ENCODE measurements at regions not wholly inside any gene's neighbourhood (a gene's known extent, or its start where the extent isn't known, plus 50 kb on each side); places are given as distances from the start of the nearest gene placed in this dataset.

DNA sequence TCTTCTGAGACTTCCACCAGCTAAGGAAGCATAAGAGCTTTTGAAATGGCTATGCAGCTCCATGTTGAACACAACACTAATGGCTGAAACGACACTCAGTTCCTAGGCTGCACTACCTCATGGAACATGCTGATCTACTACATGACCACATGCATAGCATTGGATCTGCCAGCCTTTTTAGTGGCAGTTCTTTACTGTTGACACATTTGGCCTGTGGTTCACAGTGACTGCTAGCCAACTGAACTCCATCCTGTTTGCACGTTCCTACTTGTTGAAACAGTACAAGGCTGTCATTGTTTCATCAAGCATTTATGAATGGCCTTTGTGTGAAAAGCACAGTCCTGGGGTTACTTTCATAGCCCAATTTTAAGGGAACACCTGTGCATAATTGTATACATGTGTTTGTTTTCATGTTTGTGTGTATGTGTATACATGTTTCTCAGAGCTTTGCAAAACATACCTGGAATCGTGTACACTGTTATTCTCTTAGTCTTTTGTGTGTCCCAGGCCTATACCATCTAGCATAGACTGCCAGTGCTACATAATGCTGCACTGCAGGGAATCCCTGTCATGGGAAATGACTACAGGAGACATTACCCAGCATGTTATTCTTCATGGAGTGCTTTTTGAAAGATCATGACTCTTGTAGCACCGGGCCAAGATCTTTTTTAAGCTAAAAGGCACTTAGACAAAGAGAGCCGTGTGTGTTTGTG, 179.6 kb upstream of the ESRRG start:
- no peak for TF ChIP-seq POLR2AphosphoS5 (IDR thresholded peaks at IDR 0.05; ENCODE audit: low read depth, low read length)
- TF ChIP-seq TAF1 (IDR thresholded peaks at IDR 0.05; ENCODE audit: borderline replicate concordance, low read depth, low read length), result no peak
- TF ChIP-seq POLR2A (IDR thresholded peaks at IDR 0.05; ENCODE audit: low read depth, low read length), result no peak
- FAIRE-seq, result no peak
- no peak for DNase-seq (ENCODE audit: insufficient read length)

DNA sequence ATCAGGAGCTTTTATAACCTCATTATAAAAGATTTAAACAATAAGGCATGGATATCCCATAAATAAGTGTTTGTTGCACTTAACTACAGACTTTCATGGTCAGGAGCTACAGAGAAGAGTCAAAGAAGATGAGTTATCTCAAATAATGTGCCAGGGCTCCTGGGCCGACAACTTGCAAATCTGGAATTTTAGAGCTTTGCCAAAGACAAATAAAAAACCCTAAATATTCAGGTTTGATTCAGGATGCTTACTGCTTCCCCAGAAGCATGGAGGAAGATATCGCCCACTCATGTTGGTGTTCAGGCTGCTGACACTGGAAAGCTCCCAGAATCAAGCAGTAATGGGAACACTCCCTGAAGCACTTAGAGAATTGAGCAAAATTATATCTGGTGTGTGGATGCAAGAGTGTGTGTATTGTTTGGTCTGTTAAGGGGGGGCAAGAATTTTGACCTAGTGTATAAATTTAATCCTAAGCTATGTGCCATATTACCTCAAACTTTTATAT, 176.9 kb upstream of the ESRRG start:
- no peak for DNase-seq (ENCODE audit: insufficient read length)
- TF ChIP-seq POLR2A (IDR thresholded peaks at IDR 0.05; ENCODE audit: low read depth, low read length) (no peak), TAF1 (IDR thresholded peaks at IDR 0.05; ENCODE audit: borderline replicate concordance, low read depth, low read length) (no peak), POLR2AphosphoS5 (IDR thresholded peaks at IDR 0.05; ENCODE audit: low read depth, low read length) (no peak)
- no peak for FAIRE-seq

DNA sequence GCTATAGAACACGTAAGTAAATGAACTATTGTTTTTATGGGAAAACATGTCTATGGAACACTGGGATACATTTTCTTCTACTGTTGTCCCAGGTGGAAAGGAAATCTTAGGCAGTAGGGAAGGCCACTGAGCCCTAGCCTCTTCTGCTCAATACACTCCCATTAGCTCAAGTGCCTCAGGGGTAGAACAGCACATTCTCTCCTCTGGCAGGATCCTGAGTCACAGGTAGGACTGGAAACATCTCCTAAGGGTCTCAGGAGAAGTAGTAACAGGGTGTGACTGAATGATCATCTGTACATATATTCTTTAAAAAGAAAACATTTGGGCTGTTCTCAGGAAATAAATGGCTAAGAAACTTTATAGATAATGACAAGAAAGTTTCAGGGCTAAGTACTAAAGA, 175.6 kb upstream of the ESRRG start:
- DNase-seq (ENCODE audit: insufficient read length) (no peak), FAIRE-seq (no peak)
- no peak for TF ChIP-seq TAF1 (IDR thresholded peaks at IDR 0.05; ENCODE audit: borderline replicate concordance, low read depth, low read length)
- no peak for TF ChIP-seq POLR2AphosphoS5 (IDR thresholded peaks at IDR 0.05; ENCODE audit: low read depth, low read length)
- TF ChIP-seq POLR2A (IDR thresholded peaks at IDR 0.05; ENCODE audit: low read depth, low read length), result no peak

DNA sequence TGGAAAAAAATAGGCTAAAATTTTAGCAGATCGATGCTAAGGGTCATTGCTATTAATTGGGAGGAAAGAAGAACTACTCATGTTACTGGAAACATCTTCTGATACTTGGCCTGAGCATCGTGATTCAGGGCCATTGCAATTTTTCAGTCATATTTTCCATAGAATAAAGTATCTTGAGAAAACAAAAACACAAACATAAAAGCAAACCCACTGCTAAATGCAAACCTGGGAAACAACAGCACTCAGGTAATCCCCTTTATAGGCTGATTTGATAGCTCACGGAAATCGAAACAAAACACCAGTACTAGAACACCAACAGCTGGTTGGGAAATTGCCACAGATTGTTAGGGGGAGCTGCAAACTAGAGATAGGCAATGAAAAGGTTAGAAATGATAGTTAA, 172.9 kb upstream of the ESRRG start:
- DNase-seq (ENCODE audit: insufficient read length) (no peak), FAIRE-seq (no peak)
- TF ChIP-seq POLR2AphosphoS5 (IDR thresholded peaks at IDR 0.05; ENCODE audit: low read depth, low read length) (no peak), TAF1 (IDR thresholded peaks at IDR 0.05; ENCODE audit: borderline replicate concordance, low read depth, low read length) (no peak), POLR2A (IDR thresholded peaks at IDR 0.05; ENCODE audit: low read depth, low read length) (no peak)

DNA sequence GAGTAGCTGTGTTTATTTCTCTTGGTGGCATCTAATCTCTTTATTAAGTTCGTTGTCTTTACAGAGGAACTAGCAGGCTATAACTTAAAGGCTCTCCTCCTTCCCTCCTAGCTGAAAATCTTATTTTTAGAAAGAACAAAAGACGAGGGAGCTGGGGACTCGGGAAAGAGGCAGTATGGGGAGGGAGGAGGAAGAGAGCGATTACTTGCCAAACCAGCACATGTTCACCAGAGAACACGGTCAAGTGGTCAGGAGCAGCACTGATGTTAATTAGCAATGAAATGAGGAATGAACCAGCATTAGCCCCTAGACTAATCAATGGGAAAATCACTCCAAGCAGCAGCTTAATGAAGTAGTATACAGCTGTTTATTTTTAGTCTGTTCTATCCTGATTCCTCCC, 171.3 kb upstream of the ESRRG start:
- TF ChIP-seq TAF1 (IDR thresholded peaks at IDR 0.05; ENCODE audit: borderline replicate concordance, low read depth, low read length), result no peak
- TF ChIP-seq POLR2A (IDR thresholded peaks at IDR 0.05; ENCODE audit: low read depth, low read length), result no peak
- TF ChIP-seq POLR2AphosphoS5 (IDR thresholded peaks at IDR 0.05; ENCODE audit: low read depth, low read length), result no peak
- DNase-seq (ENCODE audit: insufficient read length) (no peak), FAIRE-seq (no peak)

DNA sequence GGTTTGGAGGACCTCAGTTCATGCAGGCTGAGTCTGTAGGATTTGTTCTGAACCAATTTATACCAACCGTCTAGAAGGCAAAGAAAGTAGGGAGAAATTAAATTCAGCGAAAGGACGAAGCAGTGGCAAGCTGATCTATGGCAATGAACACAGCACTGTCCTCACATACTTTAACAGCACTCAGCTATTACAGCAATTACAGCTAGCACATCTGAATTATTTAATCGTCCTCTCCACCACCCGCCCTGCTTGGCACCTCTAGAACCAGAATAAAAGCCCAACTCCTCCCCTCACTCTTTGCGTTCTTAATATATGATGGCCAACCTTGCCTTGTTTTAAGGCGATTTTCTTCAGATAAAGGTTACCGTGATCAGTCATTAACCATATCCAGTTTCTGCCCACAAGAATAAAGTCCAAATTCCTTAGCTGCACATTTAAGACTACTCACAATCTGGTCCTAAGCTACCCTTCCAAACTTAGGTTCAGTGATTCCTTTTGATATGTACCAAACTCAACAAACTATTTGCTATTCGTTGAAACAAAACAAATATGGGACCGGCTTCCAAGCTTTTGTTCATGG, 169.4 kb upstream of the ESRRG start:
- TF ChIP-seq TAF1 (IDR thresholded peaks at IDR 0.05; ENCODE audit: borderline replicate concordance, low read depth, low read length), result no peak
- TF ChIP-seq POLR2A (IDR thresholded peaks at IDR 0.05; ENCODE audit: low read depth, low read length), result no peak
- TF ChIP-seq POLR2AphosphoS5 (IDR thresholded peaks at IDR 0.05; ENCODE audit: low read depth, low read length), result no peak
- FAIRE-seq, result no peak
- DNase-seq (ENCODE audit: insufficient read length), result no peak

DNA sequence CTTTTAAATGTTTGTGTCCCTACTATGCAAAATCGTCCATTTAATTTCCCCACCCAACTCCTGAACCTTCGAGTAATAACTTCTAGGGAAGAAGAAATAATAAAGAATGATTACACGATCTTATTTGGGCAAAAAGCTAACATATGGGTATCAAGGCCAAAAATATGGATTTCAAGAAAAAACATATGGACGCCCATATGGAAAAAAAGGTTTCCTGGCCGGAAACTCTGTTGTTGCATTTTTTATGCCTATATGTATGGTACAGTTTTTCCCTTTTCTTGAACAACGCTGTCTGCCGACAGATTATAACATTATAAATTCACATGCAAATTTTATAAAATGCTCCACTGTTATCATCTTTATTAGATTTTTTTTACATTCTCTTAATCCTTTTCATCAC, 167.6 kb upstream of the ESRRG start:
- TF ChIP-seq POLR2AphosphoS5 (IDR thresholded peaks at IDR 0.05; ENCODE audit: low read depth, low read length), result no peak
- no peak for FAIRE-seq
- no peak for DNase-seq (ENCODE audit: insufficient read length)

DNA sequence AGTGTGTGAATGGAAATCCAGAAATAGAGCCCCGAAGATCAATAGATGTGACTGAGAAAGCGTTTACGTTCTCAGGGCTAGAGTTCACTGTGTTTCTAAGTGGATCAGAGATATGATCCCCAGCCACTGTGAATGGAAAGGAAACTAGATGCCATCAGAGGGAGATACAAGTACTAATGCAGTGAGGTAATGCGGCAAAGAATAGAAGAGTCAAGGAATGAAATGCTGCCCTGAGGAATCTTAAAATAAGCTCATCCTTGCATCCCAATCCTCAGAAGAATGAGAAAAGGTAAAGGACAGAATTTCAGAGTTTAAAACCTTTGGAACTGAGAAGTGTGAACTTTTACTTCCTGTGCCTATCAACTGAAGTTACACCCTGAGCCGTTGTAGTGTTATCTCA, 165.5 kb upstream of the ESRRG start:
- TF ChIP-seq TAF1 (IDR thresholded peaks at IDR 0.05; ENCODE audit: borderline replicate concordance, low read depth, low read length) (no peak), POLR2AphosphoS5 (IDR thresholded peaks at IDR 0.05; ENCODE audit: low read depth, low read length) (no peak), POLR2A (IDR thresholded peaks at IDR 0.05; ENCODE audit: low read depth, low read length) (no peak)
- no peak for FAIRE-seq
- no peak for DNase-seq (ENCODE audit: insufficient read length)

DNA sequence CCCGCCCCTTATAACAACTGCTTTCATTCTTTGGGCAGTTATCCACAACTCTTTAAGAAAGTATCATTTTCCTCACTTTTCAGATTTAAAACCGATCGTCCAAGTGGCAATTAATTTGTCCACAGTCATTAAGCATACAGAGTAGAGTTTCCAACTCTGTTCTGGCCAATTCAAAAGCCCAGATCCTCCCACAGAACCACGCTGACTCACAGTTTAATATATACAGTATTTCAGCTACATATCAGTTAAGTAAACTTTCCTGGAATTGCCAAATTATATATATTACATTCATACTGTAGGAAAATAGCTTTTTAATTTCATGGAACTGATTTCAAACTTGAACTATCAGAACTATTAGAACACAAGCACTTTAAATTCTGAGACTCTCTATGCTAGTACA, 163.8 kb upstream of the ESRRG start:
- DNase-seq (ENCODE audit: insufficient read length) (no peak), FAIRE-seq (no peak)
- no peak for TF ChIP-seq POLR2A (IDR thresholded peaks at IDR 0.05; ENCODE audit: low read depth, low read length)
- TF ChIP-seq POLR2AphosphoS5 (IDR thresholded peaks at IDR 0.05; ENCODE audit: low read depth, low read length), result no peak

DNA sequence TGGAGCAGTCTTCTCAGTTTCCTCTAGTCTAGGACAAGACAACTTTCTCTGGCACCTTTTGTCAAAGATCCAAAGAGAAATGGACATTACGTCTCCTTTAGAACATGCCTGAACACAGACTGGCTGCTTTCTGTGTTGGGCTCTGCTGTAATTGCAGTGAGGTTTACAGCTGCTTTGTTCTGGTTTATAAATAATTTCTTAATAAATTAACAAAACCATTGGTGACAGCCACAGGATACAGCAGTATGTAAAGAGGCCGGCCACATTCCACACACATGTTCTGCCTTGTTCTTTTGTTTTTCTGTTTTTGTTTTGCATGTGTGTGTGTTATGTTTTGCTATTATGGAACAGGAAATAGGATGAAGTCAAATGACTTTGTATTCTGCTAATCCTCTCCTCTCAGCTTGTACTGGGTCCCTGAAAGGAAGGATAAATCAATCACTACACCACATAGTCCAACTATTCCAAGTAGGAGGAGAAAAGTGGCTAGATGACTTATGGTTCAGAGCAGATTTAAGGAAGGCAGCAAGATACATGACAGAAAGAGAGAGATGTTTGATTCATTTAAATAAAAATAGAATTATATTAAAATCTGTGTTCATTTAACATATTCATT, 161.5 kb upstream of the ESRRG start:
- TF ChIP-seq TAF1 (IDR thresholded peaks at IDR 0.05; ENCODE audit: borderline replicate concordance, low read depth, low read length) (no peak), POLR2A (IDR thresholded peaks at IDR 0.05; ENCODE audit: low read depth, low read length) (no peak), POLR2AphosphoS5 (IDR thresholded peaks at IDR 0.05; ENCODE audit: low read depth, low read length) (no peak)
- no peak for FAIRE-seq
- DNase-seq (ENCODE audit: insufficient read length), result no peak

DNA sequence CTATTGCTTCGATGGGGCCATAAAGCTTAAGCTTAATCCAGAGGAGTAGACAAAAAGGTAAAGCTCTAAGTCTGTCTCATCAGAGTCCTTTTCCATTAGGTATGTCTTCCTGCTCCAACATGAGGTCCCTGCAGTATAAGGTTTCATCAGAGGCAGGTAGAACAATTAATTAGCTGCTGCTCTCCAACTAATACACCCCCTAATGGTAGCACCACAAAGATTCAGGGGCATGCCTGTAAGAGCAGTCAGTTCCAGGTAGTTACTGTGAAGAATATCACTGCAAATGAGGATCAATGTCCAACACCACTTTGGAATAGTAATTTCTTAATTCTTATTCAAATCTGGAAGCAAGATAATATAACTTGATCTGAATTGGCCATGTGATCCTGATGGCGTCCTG, 160.3 kb upstream of the ESRRG start:
- TF ChIP-seq POLR2AphosphoS5 (IDR thresholded peaks at IDR 0.05; ENCODE audit: low read depth, low read length) (no peak), POLR2A (IDR thresholded peaks at IDR 0.05; ENCODE audit: low read depth, low read length) (no peak), TAF1 (IDR thresholded peaks at IDR 0.05; ENCODE audit: borderline replicate concordance, low read depth, low read length) (no peak)
- DNase-seq (ENCODE audit: insufficient read length) (no peak), FAIRE-seq (no peak)

DNA sequence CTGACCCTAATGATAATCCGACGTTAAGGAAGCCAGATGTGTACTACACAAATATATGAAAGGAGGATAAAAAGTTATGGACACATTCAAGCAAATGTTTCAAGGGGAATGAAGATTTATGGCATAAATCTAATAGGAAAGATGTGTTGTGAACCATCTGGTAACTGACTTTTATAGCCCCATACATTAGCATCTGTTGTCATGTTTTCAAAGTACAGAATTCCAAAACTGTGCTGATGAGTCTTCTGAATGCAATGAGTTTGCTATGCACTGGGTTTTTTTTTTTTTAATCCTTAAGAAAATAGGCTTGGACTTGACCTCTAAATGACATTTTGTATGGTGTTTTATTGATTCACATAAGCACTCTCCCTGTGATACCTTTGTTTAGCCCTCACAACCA, 158.5 kb upstream of the ESRRG start:
- FAIRE-seq (no peak), DNase-seq (ENCODE audit: insufficient read length) (no peak)

More for the DNA sequence above, 158.5 kb upstream of the ESRRG start:
- TF ChIP-seq POLR2A (IDR thresholded peaks at IDR 0.05; ENCODE audit: low read depth, low read length) (no peak), POLR2AphosphoS5 (IDR thresholded peaks at IDR 0.05; ENCODE audit: low read depth, low read length) (no peak), TAF1 (IDR thresholded peaks at IDR 0.05; ENCODE audit: borderline replicate concordance, low read depth, low read length) (no peak)

Data from GM12892 (cell line).